ENCODE measurements at regions not wholly inside any gene's neighbourhood (a gene's known extent, or its start where the extent isn't known, plus 50 kb on each side); places are given as distances from the start of the nearest gene placed in this dataset.

- TF ChIP-seq, protein P1, sequence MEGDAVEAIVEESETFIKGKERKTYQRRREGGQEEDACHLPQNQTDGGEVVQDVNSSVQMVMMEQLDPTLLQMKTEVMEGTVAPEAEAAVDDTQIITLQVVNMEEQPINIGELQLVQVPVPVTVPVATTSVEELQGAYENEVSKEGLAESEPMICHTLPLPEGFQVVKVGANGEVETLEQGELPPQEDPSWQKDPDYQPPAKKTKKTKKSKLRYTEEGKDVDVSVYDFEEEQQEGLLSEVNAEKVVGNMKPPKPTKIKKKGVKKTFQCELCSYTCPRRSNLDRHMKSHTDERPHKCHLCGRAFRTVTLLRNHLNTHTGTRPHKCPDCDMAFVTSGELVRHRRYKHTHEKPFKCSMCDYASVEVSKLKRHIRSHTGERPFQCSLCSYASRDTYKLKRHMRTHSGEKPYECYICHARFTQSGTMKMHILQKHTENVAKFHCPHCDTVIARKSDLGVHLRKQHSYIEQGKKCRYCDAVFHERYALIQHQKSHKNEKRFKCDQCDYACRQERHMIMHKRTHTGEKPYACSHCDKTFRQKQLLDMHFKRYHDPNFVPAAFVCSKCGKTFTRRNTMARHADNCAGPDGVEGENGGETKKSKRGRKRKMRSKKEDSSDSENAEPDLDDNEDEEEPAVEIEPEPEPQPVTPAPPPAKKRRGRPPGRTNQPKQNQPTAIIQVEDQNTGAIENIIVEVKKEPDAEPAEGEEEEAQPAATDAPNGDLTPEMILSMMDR (conservative IDR thresholded peaks at IDR 0.05), result no peak
- TF ChIP-seq ZFX (IDR thresholded peaks at IDR 0.05), result no peak
Measured at GRCh38 chr9:80465556-80465955, 893.8 kb downstream of the TLE4 start.

All from C4-2B (cell line).